Embryonic facial prominence (tissue), 1 donor: ENCODE measurements at regions not wholly inside any gene's neighbourhood (a gene's known extent, or its start where the extent isn't known, plus 50 kb on each side); places are given as distances from the start of the nearest gene placed in this dataset.

Experiments used
- DNase-seq: peaks from one replicate; pipeline ENCODE4 v3.0.0-alpha.2; 2016; ENCODE audit errors: extremely low spot score

- no peak for DNase-seq
Observed at GRCh38 chr6:84462698-84463097, 235.3 kb upstream of the CEP162 start.

DNA sequence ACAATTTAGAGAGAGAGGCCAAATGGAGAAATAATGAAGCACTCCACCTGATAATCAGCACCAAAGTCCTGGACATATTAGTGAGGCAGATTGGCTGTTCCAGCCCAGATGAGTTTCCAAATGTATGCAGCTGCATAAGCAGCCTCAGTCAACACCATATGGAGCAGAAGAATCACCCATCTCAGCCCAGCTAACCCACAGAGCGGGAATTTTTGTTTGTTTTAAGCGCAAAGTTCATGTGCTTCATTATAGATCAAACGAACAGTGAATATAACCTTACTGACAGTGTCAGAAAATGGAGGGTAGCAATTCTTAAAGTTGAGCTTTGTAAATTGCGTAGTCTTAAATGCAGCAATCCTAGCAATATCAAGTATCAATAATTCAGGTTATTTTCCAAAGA, 234.0 kb upstream of the CEP162 start:
- no peak for DNase-seq

- no peak for DNase-seq
Observed at GRCh38 chr6:84460491-84460890, 233.0 kb upstream of the CEP162 start.

DNA sequence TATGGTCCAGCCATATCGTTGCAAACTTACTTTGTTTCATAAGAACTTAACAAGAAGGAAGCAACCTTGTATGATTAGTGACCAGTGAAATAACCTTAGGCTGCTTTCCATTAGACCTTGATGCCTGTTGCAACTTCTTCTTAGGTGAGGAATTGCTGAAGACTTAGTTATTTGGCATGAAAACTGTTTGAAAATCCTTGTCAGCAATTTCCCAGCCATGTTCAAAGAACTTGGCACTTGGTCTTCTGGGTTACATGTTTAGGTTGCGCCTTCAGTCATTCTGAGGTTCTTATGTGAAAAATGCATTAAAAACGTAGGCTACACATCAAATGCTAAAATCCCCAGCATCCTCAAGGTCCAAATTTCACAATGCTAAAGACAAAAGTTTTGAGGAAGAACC, 232.0 kb upstream of the CEP162 start:
- no peak for DNase-seq

DNA sequence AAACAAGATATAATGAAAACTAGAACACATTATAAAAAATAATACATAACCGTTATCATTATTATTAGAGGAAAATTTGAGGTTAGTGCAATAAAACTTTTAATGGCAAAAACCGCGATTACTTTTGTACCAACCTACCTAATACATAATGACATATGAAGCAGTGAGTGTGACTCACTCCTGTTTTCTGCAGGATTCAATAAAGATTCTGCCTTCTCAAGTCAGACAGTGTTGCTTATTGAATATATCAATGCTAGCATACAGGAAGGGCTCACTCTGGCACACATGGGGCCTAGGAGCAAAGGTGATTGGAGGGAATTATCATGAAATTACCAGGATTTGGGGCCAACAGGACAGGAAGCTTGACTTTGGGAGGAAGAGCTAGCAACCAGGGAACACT, 230.8 kb upstream of the CEP162 start:
- no peak for DNase-seq

DNA sequence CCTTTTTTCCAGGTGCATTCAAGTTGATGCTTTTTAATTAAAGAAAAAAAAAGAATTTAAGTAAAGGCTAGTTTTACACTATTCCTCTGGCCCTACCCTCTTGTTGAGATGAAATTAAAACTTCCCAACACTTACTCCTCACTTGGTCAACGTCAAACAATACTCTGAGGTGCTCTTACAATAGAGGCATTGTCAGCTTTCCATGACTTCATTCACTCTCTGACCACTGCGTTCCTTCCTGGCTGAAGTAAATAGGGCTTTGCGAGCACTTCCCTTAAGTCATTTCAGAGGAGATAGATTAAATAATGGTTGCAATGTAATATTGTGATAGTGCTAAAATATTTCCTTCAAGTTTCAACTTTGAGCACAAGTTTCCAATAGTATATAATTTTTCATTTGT, 229.8 kb upstream of the CEP162 start:
- DNase-seq = no peak

DNA sequence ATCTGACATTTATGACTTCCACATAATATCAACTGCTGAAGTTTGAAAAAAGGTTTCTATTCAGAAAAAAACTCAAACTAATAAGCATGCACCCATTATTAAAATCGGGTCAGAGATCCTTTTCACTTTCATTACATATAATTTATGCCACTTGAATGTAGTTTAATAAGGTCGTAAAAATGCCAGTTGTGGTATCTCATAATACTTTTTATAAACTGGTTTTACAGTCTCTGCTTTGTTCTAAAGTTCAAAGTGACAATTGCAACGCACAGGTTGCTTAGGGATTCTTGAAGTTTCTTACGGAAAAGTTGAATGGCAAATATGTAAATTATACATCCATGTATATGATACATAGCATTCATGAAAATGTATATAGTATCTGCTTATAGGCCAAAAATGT, 229.4 kb upstream of the CEP162 start:
- DNase-seq = no peak

DNA sequence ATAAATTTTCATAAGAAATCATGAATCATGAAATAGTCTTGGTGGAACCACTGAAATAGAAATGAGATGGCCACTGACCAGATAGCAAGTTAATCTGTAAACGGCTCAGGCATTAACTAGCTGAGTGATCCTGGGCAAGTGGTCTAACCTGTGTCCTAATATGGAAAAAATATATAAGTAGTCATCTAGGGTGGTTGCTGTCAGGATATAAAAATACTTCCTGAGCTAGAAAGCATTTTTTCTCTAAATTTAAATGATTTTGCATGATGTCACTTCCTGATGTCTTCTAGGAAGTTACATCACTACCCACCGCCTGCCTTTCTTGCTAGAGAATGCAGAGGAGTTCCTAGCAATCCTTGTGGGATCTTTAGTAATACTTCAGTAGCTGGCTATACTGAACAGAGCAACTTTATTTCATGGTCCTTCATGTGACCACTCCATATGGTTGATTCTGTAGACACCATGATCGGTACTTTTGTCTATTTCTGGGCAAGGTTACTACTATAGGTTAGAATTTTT, 228.1 kb upstream of the CEP162 start:
- no peak for DNase-seq

DNA sequence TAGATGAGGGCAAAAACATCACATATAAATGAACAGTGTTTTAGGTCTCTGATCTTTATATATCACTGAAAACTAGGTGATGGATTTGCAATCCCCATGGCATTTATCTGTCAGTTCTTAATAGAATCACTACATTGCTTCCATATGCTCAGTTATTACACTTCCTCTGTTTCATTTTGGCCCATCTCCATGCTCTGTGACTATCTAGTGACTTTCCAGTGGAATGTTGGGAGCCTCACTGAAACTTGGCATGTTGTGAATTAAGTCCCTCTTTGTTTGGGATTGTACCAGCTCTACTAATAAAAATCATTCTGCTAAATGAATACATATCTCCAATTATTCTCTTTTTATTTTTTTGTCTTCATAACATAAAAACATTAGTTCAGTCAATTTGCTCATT, 226.1 kb upstream of the CEP162 start:
- no peak for DNase-seq

- no peak for DNase-seq
Observed at GRCh38 chr6:84450018-84450417, 222.6 kb upstream of the CEP162 start.

DNA sequence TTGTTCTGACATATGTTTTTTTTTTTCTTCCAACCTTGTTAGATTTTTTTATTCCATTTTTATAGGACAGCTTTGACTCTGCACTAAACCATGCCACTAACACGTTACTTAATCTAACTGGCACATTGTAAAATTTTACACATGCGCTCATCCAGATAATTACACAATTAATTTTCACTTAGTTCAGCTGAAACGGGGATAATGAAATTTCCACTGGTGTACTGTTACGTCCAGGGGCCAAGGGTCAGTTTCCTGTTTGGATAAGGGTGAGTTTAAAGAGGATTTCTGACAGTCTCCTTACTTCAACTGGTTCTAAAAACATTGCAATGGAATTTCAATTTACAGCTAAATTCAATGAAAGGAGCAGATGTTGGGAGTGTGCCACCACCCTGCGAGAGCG, 221.8 kb upstream of the CEP162 start:
- no peak for DNase-seq

- no peak for DNase-seq
Observed at GRCh38 chr6:84448331-84448730, 220.9 kb upstream of the CEP162 start.

- no peak for DNase-seq
Observed at GRCh38 chr6:84447651-84448050, 220.2 kb upstream of the CEP162 start.

DNA sequence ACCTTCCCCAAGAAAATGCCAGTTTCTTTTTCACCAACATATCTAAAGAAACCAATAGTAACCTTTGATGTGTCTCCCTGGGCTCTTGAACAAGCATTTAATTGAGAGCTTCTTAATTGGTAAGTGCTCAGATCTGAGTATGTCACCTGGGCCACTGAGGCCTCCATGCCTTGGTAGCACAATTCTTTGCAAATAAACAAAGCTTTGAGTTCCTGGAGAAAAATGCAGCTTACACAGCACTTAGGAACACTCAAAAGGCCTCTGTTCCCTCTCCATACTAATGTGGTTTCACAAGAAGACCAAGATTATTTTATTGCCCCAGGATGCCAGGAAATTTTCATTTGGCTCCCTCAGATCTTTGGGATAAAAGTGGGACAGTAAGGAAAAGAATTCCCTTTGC, 217.6 kb upstream of the CEP162 start:
- DNase-seq = no peak

GRCh38 chr6:84442208-84442607, 214.8 kb upstream of the CEP162 start:
- no peak for DNase-seq

GRCh38 chr6:84441456-84441855, 214.0 kb upstream of the CEP162 start:
- DNase-seq = no peak

GRCh38 chr6:84434550-84434949, 207.1 kb upstream of the CEP162 start:
- DNase-seq = no peak

DNA sequence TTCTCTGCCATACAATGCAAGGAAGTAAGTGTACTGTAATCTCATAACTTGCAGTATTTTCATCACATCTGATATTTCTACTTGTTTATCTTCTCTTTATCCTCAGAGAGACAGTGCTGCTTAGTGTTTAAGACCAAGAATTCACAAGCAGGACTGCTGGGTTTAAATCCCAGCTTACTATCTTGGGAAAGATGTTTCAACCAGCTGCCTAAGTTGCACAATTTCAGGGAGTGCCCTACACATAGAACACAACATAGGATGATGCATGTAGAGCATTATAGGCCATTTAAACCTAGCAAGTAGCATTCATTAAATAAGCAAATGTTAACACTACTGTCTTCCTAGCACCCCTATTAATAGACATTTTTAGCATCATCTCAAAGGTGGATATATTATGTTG, 205.2 kb upstream of the CEP162 start:
- DNase-seq = no peak

- peak; percentile 20 for DNase-seq
Observed at GRCh38 chr6:84428300-84428907, 201.0 kb upstream of the CEP162 start.

- DNase-seq = no peak
Observed at GRCh38 chr6:84425971-84426705, 198.7 kb upstream of the CEP162 start.

DNA sequence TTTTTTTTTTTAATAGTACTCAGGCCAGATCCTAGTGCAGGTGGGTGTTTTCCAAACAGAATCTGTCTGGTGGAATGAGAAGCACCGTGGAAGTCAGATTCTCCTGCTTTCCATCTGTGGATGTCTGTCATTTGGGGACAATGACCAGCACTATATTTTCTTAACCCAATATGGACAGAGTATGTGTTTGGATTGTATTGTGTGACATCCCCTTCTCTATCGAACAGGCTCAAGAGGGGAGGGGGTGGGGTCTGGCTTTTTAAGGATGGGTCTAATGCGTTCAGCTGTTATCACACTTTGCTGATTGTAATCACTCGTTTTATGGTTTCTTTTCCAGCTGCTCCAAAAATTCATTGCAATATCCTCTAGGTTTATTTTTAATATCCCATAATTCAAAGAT, 197.5 kb upstream of the CEP162 start:
- no peak for DNase-seq

- DNase-seq = no peak
Observed at GRCh38 chr6:84422380-84422968, 195.0 kb upstream of the CEP162 start.

GRCh38 chr6:84421031-84421430, 193.6 kb upstream of the CEP162 start:
- DNase-seq = no peak
